C4-2B (cell line): ENCODE measurements at regions not wholly inside any gene's neighbourhood (a gene's known extent, or its start where the extent isn't known, plus 50 kb on each side); places are given as distances from the start of the nearest gene placed in this dataset.

Source experiments
- CTCF ChIP-seq: fragments of 450-650 bp; conservative IDR thresholded peaks from 2 replicates; pipeline ENCODE4 v1.5.1; 2017; ENCODE audit warnings: mild to moderate bottlenecking
- ZFX ChIP-seq: fragments of 450-650 bp; IDR thresholded peaks from 2 replicates; pipeline ENCODE4 v1.6.1; 2017

GRCh38 chr9:135329571-135330306 lies 149.8 kb upstream of the PPP1R26 start:
- TF ChIP-seq CTCF (no peak), ZFX (no peak)
